GM21786 (cell line): ENCODE measurements at regions not wholly inside any gene's neighbourhood (a gene's known extent, or its start where the extent isn't known, plus 50 kb on each side); places are given as distances from the start of the nearest gene placed in this dataset.

Source experiments
- ATAC-seq: cut with Tn5 transposase; IDR thresholded peaks from one replicate; pipeline ENCODE4 v1.9.1; 2021; ENCODE audit not compliant: unreplicated experiment

DNA sequence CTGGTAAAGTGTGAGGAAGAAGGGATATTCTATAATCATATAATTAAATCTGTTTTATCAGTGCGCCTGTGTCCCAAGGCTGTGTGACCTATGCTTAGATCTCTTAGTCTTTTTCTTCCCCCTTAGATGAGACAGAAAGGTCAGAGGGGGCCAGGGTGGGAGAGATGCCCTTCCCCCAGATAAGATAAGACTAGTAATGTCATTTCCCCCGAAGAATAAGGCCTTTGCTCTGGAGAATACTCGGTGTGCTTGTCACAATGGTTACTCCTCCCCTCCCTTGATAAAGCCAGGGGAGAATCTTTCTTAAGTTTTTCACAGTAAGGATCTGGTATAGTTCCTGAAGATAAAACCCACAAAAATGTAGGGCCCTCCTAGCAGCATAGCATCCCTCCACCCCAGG, 1041.8 kb downstream of the SORCS3 start:
- ATAC-seq: no peak

- no peak for ATAC-seq
Measured at GRCh38 chr10:105681051-105681450, 1040.0 kb downstream of the SORCS3 start.

- ATAC-seq: no peak
Measured at GRCh38 chr10:105679781-105680180, 1038.7 kb downstream of the SORCS3 start.

GRCh38 chr10:105675333-105675732, 1034.2 kb downstream of the SORCS3 start:
- ATAC-seq: no peak

DNA sequence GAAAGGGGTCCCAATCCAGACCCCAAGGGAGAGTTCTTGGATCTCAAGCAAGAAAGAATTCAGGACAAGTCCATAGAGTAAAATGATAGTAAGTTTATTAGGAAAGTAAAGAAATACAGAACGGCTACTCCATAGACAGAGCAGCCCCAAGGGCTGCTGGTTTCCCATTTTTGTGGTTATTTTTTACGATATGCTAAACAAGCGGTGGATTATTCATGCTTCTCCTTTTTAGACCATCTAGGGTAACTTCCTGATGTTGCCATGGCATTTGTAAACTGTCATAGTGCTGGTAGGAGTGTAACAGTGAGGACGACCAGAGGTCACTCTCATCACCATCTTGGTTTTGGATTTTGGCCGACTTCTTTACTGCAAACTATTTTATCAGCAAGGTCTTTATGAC, 1033.4 kb downstream of the SORCS3 start:
- ATAC-seq: no peak

GRCh38 chr10:105658696-105659095, 1017.6 kb downstream of the SORCS3 start:
- ATAC-seq: no peak

DNA sequence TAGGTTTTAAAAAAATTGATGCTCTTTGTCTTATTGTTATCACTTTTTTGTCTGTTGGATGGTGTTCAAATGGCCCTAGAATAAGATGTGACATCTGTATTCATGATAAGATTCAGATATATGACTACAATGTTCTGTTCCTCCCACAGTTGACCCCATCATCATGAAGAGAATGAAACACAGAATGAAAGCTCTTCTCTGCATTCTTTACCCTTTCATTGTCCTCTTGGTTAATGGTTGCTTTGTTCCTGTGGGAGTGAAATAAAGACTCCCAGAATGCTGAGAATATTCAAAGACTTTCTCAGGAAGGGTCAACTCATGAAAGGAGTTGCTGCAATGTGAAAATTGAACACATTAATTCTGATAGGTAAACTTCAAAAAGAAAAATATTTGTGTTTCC, 1015.8 kb downstream of the SORCS3 start:
- ATAC-seq: no peak

- ATAC-seq: no peak
Measured at GRCh38 chr10:105650306-105650705, 1009.2 kb downstream of the SORCS3 start.

- no peak for ATAC-seq
Measured at GRCh38 chr10:105647354-105647753, 1006.3 kb downstream of the SORCS3 start.

DNA sequence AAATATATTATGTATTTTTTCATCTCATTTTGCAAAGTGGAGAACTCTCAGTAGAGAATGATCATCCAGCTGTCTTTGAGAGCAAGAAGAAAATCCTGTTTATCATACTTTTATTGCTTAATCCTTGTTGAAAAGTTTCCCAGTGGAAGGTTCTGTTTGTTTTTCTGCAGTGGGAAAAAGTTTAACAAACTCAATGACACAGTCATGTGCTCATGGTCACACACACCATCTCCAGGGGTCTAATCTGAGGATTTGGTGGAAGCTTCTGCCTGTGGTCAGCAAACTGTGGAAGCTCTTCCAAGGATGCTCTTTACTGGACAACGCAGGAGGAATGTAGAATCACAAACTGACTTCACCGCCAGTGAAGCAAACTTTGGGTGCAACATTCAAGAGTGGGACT, 1003.9 kb downstream of the SORCS3 start:
- ATAC-seq: no peak

GRCh38 chr10:105644559-105644958, 1003.5 kb downstream of the SORCS3 start:
- no peak for ATAC-seq

GRCh38 chr10:105644091-105644490, 1003.0 kb downstream of the SORCS3 start:
- ATAC-seq: no peak

- ATAC-seq: no peak
Measured at GRCh38 chr10:105643660-105644059, 1002.6 kb downstream of the SORCS3 start.

DNA sequence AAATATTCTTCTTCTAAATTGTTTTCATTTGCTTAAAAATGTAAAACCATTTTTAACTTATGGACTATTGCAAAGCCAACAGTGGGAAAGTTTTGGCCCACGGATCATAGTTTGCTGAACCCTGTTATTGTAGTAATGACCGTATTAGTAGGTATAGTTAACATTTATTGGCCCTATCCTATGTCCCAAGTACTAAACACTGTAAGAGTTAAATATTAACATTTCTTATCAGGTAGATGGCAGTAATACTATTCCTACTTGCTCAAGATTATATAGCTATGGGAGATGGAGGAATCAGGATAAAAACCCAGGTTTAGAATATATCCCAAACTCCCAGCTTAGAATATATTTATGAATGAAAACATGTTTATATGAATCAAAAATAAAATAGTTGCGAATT, 993.2 kb downstream of the SORCS3 start:
- ATAC-seq: no peak

DNA sequence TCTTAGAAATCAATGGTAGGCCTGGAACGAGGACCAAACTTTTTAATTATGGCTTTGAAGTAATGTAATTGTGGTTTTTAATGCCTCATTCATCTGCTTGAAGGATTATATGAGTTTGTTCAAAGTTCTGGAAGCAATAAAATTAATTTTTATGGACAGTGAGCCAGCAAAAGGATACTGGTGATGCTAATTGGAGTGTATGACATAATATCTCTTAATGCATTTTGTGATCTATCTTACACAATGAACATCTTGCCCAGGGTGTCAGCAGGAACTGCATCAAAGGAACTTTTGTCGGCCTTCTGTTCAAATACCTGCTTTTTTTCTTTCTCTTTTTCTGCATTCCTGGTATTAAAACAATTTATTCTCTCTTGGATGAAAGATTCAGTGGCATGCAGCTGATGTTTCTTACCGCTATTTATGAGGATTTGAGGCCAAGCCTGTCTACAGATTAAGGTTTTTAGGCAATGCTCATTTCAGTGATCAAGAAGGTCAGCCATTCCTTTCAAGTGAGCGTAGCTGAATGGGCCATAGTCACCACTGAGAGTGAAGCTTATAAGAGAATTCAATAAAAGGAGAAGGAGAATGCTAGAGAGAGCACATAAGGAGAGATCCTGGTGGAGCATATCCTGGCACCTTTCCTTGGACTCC, 974.8 kb downstream of the SORCS3 start:
- ATAC-seq: no peak

GRCh38 chr10:105611244-105611798, 970.2 kb downstream of the SORCS3 start:
- no peak for ATAC-seq

- no peak for ATAC-seq
Measured at GRCh38 chr10:105609451-105609850, 968.4 kb downstream of the SORCS3 start.

- no peak for ATAC-seq
Measured at GRCh38 chr10:105605918-105606317, 964.8 kb downstream of the SORCS3 start.

DNA sequence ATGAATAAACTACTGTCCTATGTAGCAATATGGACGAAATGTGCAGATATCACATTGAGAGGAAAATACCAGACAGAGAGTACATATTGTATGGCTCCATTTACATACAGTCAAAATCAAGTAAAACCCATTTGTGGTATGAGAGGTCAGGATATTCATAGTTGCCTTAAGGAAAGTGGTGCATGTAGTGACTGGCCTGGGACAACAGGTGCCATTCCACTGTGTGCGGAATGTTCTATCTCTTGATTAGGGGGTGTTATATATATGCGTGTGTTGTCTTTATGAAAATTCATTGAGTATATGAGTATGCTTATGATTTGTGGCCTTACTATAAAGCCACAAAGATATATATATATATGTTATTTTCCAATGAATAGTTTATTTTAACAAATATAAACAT, 964.0 kb downstream of the SORCS3 start:
- ATAC-seq: no peak

DNA sequence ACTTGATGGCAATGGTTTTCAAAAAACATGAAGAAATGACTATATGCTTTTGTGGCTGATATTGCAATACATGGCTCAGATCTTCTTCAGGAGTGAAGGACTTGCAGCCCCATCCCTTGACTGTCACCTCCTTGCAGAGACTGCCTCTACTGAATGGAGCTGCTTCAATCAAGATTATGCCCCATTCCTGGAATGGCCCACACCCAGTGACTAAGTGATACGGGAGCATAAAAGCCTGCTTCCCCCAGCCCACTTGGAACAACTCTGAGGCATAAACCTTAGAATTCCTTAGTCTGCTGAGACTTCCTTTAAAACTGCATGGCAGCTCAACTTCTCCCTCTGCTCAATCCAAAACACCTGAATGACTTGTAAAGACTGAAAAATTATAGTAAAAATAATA, 957.1 kb downstream of the SORCS3 start:
- ATAC-seq: no peak

- no peak for ATAC-seq
Measured at GRCh38 chr10:105597312-105597711, 956.2 kb downstream of the SORCS3 start.

GRCh38 chr10:105596749-105597148, 955.7 kb downstream of the SORCS3 start:
- no peak for ATAC-seq

DNA sequence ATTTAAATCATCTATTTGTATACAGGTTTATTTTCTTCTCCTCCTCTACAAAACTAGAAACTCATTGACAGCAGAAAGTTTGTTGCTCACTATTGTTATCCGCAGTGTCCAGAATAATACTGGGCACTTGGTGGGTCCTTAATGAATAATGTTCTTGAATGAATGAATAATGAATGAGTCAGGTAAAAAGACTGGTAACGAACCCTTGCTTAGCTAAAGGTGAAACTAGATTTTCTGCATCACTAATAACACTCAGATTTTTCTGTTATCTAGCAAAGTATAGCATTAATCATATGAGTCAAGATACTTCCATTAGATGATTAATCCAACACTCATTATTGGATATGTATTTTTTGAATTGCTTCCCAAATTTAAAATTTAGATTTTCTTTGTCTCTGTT, 953.2 kb downstream of the SORCS3 start:
- no peak for ATAC-seq
